ENCODE measurements at regions not wholly inside any gene's neighbourhood (a gene's known extent, or its start where the extent isn't known, plus 50 kb on each side); places are given as distances from the start of the nearest gene placed in this dataset.

GRCh38 chr20:61055180-61056010 is 196.7 kb upstream of the CDH4 start:
- no peaks in the 10 kb centered on the region for H3K36me3 Mint-ChIP-seq (ENCODE audit: low read depth)
- no peak overlapping the region for H3K4me3 Mint-ChIP-seq
- ChIA-PET CTCF (no interaction called here), POLR2A (no interaction called here)
- H3K9me3 Mint-ChIP-seq: no peaks in the 10 kb centered on the region
- H3K27ac Mint-ChIP-seq: no peak overlapping the region
- H3K27me3 Mint-ChIP-seq: no peaks in the 10 kb centered on the region
- no peak for DNase-seq
- no peaks in the 10 kb centered on the region for H3K4me1 Mint-ChIP-seq

GRCh38 chr20:61056116-61056515 is 195.9 kb upstream of the CDH4 start:
- H3K36me3 Mint-ChIP-seq (ENCODE audit: low read depth): no peaks in the 10 kb centered on the region
- H3K9me3 Mint-ChIP-seq: no peaks in the 10 kb centered on the region
- CTCF ChIA-PET: no interaction called here

GRCh38 chr20:61056627-61057442 is 195.2 kb upstream of the CDH4 start:
- H3K27ac Mint-ChIP-seq: no peak overlapping the region
- ChIA-PET POLR2A (no interaction called here), CTCF (no interaction called here)
- H3K4me1 Mint-ChIP-seq: no peaks in the 10 kb centered on the region
- H3K9me3 Mint-ChIP-seq: no peaks in the 10 kb centered on the region
- no peak for DNase-seq
- no peaks in the 10 kb centered on the region for H3K27me3 Mint-ChIP-seq
- H3K4me3 Mint-ChIP-seq: no peak overlapping the region
- H3K36me3 Mint-ChIP-seq (ENCODE audit: low read depth): no peaks in the 10 kb centered on the region

More at GRCh38 chr20:61056116-61056515, 195.9 kb upstream of the CDH4 start:
- no peak for DNase-seq
- H3K4me1 Mint-ChIP-seq: no peaks in the 10 kb centered on the region
- H3K4me3 Mint-ChIP-seq: no peak overlapping the region
- POLR2A ChIA-PET: no interaction called here
- no peaks in the 10 kb centered on the region for H3K27me3 Mint-ChIP-seq
- H3K27ac Mint-ChIP-seq: no peak overlapping the region

DNA sequence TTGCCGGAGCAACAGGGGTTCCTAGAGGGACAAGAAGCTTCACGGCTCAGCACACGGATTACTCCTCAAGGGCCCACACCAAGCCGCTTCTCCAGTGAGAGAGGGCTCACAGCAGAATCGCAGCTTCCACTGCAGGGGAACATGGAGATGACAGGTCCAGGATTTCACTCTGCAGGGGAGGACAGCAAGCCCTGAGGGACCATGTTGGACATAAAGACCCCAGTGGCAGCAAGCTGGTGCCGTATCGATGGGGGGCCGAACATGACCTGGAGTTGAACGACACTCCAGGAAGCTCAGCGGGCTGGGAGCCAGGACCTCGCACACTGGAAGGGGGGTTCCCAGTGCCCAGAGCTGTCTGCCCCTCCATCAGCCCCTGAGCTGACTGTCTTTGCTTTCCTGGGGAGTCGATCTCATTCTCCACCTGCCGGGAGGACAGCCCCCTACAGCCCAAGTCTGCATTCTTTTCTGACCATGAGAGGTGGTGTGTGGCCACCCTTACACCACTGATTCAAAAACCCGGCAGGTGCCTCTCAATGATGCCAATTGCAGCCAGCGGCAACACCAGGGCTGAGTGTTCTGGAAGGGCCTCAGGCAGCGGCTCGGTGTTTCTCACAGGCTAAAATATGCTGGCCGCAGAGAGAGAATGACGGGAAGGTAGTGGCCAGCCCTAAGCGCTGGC is 194.5 kb upstream of the CDH4 start:
- Mint-ChIP-seq H3K27ac (no peak overlapping the region), H3K4me1 (no peaks in the 10 kb centered on the region)
- POLR2A ChIA-PET: no interaction called here

GRCh38 chr20:61061981-61062380 is 190.1 kb upstream of the CDH4 start:
- Mint-ChIP-seq H3K4me1 (no peaks in the 10 kb centered on the region), H3K9me3 (no peaks in the 10 kb centered on the region), H3K27me3 (no peaks in the 10 kb centered on the region), H3K27ac (no peak overlapping the region), H3K36me3 (ENCODE audit: low read depth) (no peaks in the 10 kb centered on the region), H3K4me3 (no peak overlapping the region)
- ChIA-PET POLR2A (no interaction called here), CTCF (no interaction called here)
- no peak for DNase-seq

More for the DNA sequence above, 194.5 kb upstream of the CDH4 start:
- no peaks in the 10 kb centered on the region for H3K9me3 Mint-ChIP-seq
- DNase-seq: no peak
- no peak overlapping the region for H3K4me3 Mint-ChIP-seq
- no peaks in the 10 kb centered on the region for H3K36me3 Mint-ChIP-seq (ENCODE audit: low read depth)
- no peaks in the 10 kb centered on the region for H3K27me3 Mint-ChIP-seq
- CTCF ChIA-PET: no interaction called here

GRCh38 chr20:61065853-61066252 is 186.2 kb upstream of the CDH4 start:
- Mint-ChIP-seq H3K4me3 (no peak overlapping the region), H3K4me1 (no peaks in the 10 kb centered on the region), H3K9me3 (no peaks in the 10 kb centered on the region), H3K36me3 (ENCODE audit: low read depth) (no peaks in the 10 kb centered on the region), H3K27me3 (no peaks in the 10 kb centered on the region), H3K27ac (no peak overlapping the region)
- DNase-seq: no peak
- CTCF ChIA-PET: no interaction called here
- POLR2A ChIA-PET: no interaction called here

GRCh38 chr20:61066526-61066925 is 185.5 kb upstream of the CDH4 start:
- CTCF ChIA-PET: no interaction called here
- POLR2A ChIA-PET: no interaction called here
- H3K9me3 Mint-ChIP-seq: no peaks in the 10 kb centered on the region
- no peaks in the 10 kb centered on the region for H3K4me1 Mint-ChIP-seq
- H3K4me3 Mint-ChIP-seq: no peak overlapping the region
- no peak for DNase-seq
- H3K27me3 Mint-ChIP-seq: no peaks in the 10 kb centered on the region
- H3K27ac Mint-ChIP-seq: no peak overlapping the region
- H3K36me3 Mint-ChIP-seq (ENCODE audit: low read depth): no peaks in the 10 kb centered on the region

- H3K27me3 Mint-ChIP-seq: no peaks in the 10 kb centered on the region
- ChIA-PET CTCF (no interaction called here), POLR2A (no interaction called here)
- H3K36me3 Mint-ChIP-seq (ENCODE audit: low read depth): no peaks in the 10 kb centered on the region
- no peak overlapping the region for H3K27ac Mint-ChIP-seq
- no peak for DNase-seq
- H3K9me3 Mint-ChIP-seq: no peaks in the 10 kb centered on the region
- H3K4me1 Mint-ChIP-seq: no peaks in the 10 kb centered on the region
- H3K4me3 Mint-ChIP-seq: no peak overlapping the region
These were observed 184.8 kb upstream of the CDH4 start for GRCh38 chr20:61067221-61067620.

DNA sequence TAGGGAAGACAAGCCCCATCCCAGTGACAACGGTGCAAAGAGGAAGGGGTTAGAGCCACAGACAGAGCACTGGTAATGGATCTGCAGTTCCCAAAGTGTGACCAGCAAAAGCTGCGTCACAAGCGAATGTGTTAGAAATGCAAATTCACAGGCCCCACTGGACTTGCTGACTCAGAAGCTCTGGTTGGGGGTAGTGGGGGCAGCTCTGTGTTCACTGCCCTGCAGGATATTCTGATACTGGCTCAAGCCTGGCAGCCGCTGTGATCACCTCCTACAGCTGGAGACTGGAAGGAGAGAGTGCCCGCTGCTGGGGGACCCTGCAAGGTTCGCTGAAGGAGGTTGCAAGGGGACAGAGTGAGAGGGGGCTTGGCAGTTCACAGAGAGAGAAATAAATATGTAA is 179.7 kb upstream of the CDH4 start:
- H3K27ac Mint-ChIP-seq: no peak overlapping the region

DNA sequence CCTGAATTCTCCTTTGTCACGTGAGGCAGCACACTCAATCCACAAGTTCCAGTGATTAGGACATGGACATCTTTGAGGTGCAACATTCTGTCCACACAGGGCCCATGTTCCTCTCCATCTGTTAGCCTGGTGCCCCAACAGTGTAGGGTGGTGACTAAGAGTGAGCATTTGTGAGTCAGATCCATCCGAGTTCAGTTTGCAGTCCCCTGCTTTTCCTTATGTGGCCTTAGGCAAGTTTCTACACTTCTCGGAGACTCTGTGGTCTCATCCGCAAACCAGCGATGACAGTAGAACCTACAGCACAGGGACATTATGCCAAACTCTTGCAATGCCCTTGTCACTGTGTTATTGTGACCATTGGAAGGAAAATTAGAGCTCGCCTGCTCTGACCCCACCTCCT is 178.7 kb upstream of the CDH4 start:
- H3K27ac Mint-ChIP-seq: no peak overlapping the region
- H3K4me3 Mint-ChIP-seq: no peak overlapping the region
- no peaks in the 10 kb centered on the region for H3K4me1 Mint-ChIP-seq
- ChIA-PET POLR2A (no interaction called here), CTCF (no interaction called here)
- no peak for DNase-seq
- no peaks in the 10 kb centered on the region for H3K36me3 Mint-ChIP-seq (ENCODE audit: low read depth)
- no peaks in the 10 kb centered on the region for H3K9me3 Mint-ChIP-seq
- no peaks in the 10 kb centered on the region for H3K27me3 Mint-ChIP-seq

More for the DNA sequence above, 179.7 kb upstream of the CDH4 start:
- no peak for DNase-seq
- Mint-ChIP-seq H3K9me3 (no peaks in the 10 kb centered on the region), H3K27me3 (no peaks in the 10 kb centered on the region), H3K4me1 (no peaks in the 10 kb centered on the region), H3K4me3 (no peak overlapping the region), H3K36me3 (ENCODE audit: low read depth) (no peaks in the 10 kb centered on the region)
- ChIA-PET CTCF (no interaction called here), POLR2A (no interaction called here)

DNA sequence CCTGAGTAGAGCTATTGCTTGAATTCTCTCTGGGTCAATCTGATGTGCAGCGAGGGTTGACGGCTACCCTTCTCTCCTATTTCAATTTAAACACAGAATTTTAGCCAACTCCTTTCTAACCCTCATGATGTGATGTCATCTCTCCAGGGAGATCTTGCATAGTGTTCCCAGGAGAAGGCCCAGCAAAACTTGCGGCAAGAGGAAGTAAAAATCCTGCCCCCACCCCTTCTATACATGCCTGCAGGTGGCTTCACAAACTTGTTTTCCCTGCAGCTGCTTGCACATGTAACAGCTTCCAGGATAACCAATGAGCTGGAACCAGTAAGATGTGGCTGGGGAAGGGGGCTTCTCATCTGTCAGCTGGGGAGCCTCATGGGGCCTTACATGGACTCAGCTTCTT is 169.3 kb upstream of the CDH4 start:
- POLR2A ChIA-PET: no interaction called here
- no peak for DNase-seq
- Mint-ChIP-seq H3K27me3 (no peaks in the 10 kb centered on the region), H3K36me3 (ENCODE audit: low read depth) (no peaks in the 10 kb centered on the region), H3K9me3 (peaks cover 2% of the 10 kb centered on the region), H3K4me1 (no peaks in the 10 kb centered on the region), H3K27ac (no peak overlapping the region), H3K4me3 (no peak overlapping the region)
- CTCF ChIA-PET: no interaction called here

- H3K9me3 Mint-ChIP-seq: peaks cover 2% of the 10 kb centered on the region
- H3K4me1 Mint-ChIP-seq: no peaks in the 10 kb centered on the region
- CTCF ChIA-PET: no interaction called here
- H3K27me3 Mint-ChIP-seq: no peaks in the 10 kb centered on the region
- DNase-seq: no peak
- POLR2A ChIA-PET: no interaction called here
- H3K27ac Mint-ChIP-seq: no peak overlapping the region
- H3K36me3 Mint-ChIP-seq (ENCODE audit: low read depth): no peaks in the 10 kb centered on the region
- no peak overlapping the region for H3K4me3 Mint-ChIP-seq
These were observed 168.6 kb upstream of the CDH4 start for GRCh38 chr20:61083431-61083830.

GRCh38 chr20:61086031-61086430 is 166.0 kb upstream of the CDH4 start:
- DNase-seq: no peak
- ChIA-PET CTCF (interaction anchor here (1.7 kb wide), 1 partner anchor 17 kb away, joined by 3 read pairs; no protein-coding TSS in a partner anchor), POLR2A (no interaction called here)
- peaks cover 3% of the 10 kb centered on the region for H3K9me3 Mint-ChIP-seq
- no peak overlapping the region for H3K27ac Mint-ChIP-seq
- no peak overlapping the region for H3K4me3 Mint-ChIP-seq
- H3K36me3 Mint-ChIP-seq (ENCODE audit: low read depth): no peaks in the 10 kb centered on the region
- no peaks in the 10 kb centered on the region for H3K27me3 Mint-ChIP-seq
- H3K4me1 Mint-ChIP-seq: no peaks in the 10 kb centered on the region

Measured in activated CD4-positive, alpha-beta T cell treated with anti-CD3 and anti-CD28 coated beads, Interleukin-2, amount 10 ng/mL, durations not matched to agents 7 days and 5 days (primary cell).